ENCODE measurements at regions not wholly inside any gene's neighbourhood (a gene's known extent, or its start where the extent isn't known, plus 50 kb on each side); places are given as distances from the start of the nearest gene placed in this dataset.

GRCh38 chr12:3361146-3361545 is 129.9 kb upstream of the PRMT8 start:
- Histone ChIP-seq H3K4me1 (replicated peaks) (no peaks in the 10 kb centered on the region), H3K36me3 (no peaks in the 10 kb centered on the region), H3K27ac (no peak overlapping the region), H3K4me3 (no peak overlapping the region), H3K27me3 (replicated peaks) (peaks cover 46% of the 10 kb centered on the region), H3K9me3 (replicated peaks) (no peaks in the 10 kb centered on the region; the same call in 1 of the 2 replicates)
- DNase-seq (ENCODE audit: low read depth in 1 of 2, low spot score in 2 of 2): no peak

- Histone ChIP-seq H3K27me3 (replicated peaks) (peaks cover 58% of the 10 kb centered on the region), H3K27ac (no peak overlapping the region), H3K36me3 (no peaks in the 10 kb centered on the region), H3K4me1 (replicated peaks) (no peaks in the 10 kb centered on the region), H3K4me3 (no peak overlapping the region), H3K9me3 (replicated peaks) (no peaks in the 10 kb centered on the region)
- no peak for DNase-seq (ENCODE audit: low read depth in 1 of 2, low spot score in 2 of 2)
Observed at GRCh38 chr12:3362737-3363136, 128.3 kb upstream of the PRMT8 start.

GRCh38 chr12:3363608-3364007 is 127.4 kb upstream of the PRMT8 start:
- H3K4me1 ChIP-seq (replicated peaks): no peaks in the 10 kb centered on the region
- H3K9me3 ChIP-seq (replicated peaks): no peaks in the 10 kb centered on the region
- peaks cover 62% of the 10 kb centered on the region for H3K27me3 ChIP-seq (replicated peaks)
- no peaks in the 10 kb centered on the region for H3K36me3 ChIP-seq
- DNase-seq (ENCODE audit: low read depth in 1 of 2, low spot score in 2 of 2): no peak
- no peak overlapping the region for H3K27ac ChIP-seq
- H3K4me3 ChIP-seq: no peak overlapping the region

- Histone ChIP-seq H3K4me3 (no peak overlapping the region), H3K27ac (no peak overlapping the region), H3K36me3 (no peaks in the 10 kb centered on the region), H3K4me1 (replicated peaks) (no peaks in the 10 kb centered on the region), H3K9me3 (replicated peaks) (no peaks in the 10 kb centered on the region), H3K27me3 (replicated peaks) (peaks cover 62% of the 10 kb centered on the region)
- DNase-seq (ENCODE audit: low read depth in 1 of 2, low spot score in 2 of 2): no peak
Observed at GRCh38 chr12:3364226-3364625, 126.8 kb upstream of the PRMT8 start.

- no peak overlapping the region for H3K4me3 ChIP-seq
Observed at GRCh38 chr12:3364661-3365462, 126.1 kb upstream of the PRMT8 start.

GRCh38 chr12:3365463-3366411 is 125.3 kb upstream of the PRMT8 start:
- Histone ChIP-seq H3K27ac (no peak overlapping the region), H3K4me3 (no peak overlapping the region), H3K9me3 (replicated peaks) (no peaks in the 10 kb centered on the region), H3K36me3 (no peaks in the 10 kb centered on the region), H3K27me3 (replicated peaks) (peaks cover 60% of the 10 kb centered on the region), H3K4me1 (replicated peaks) (no peaks in the 10 kb centered on the region)
- DNase-seq (ENCODE audit: low read depth in 1 of 2, low spot score in 2 of 2): no peak

More at GRCh38 chr12:3364661-3365462, 126.1 kb upstream of the PRMT8 start:
- Histone ChIP-seq H3K9me3 (replicated peaks) (no peaks in the 10 kb centered on the region), H3K27me3 (replicated peaks) (peaks cover 56% of the 10 kb centered on the region), H3K4me1 (replicated peaks) (no peaks in the 10 kb centered on the region), H3K27ac (no peak overlapping the region), H3K36me3 (no peaks in the 10 kb centered on the region)
- DNase-seq (ENCODE audit: low read depth in 1 of 2, low spot score in 2 of 2): no peak

GRCh38 chr12:3366451-3367110 is 124.4 kb upstream of the PRMT8 start:
- no peak overlapping the region for H3K4me3 ChIP-seq
- H3K4me1 ChIP-seq (replicated peaks): no peaks in the 10 kb centered on the region
- H3K9me3 ChIP-seq (replicated peaks): no peaks in the 10 kb centered on the region
- no peak for DNase-seq (ENCODE audit: low read depth in 1 of 2, low spot score in 2 of 2)
- peaks cover 67% of the 10 kb centered on the region for H3K27me3 ChIP-seq (replicated peaks)
- no peak overlapping the region for H3K27ac ChIP-seq
- no peaks in the 10 kb centered on the region for H3K36me3 ChIP-seq

GRCh38 chr12:3367750-3368444 is 123.1 kb upstream of the PRMT8 start:
- no peaks in the 10 kb centered on the region for H3K36me3 ChIP-seq
- no peak for DNase-seq (ENCODE audit: low read depth in 1 of 2, low spot score in 2 of 2)
- H3K27me3 ChIP-seq (replicated peaks): peaks cover 72% of the 10 kb centered on the region
- H3K9me3 ChIP-seq (replicated peaks): no peaks in the 10 kb centered on the region
- H3K4me3 ChIP-seq: no peak overlapping the region
- H3K27ac ChIP-seq: no peak overlapping the region
- H3K4me1 ChIP-seq (replicated peaks): no peaks in the 10 kb centered on the region

GRCh38 chr12:3371018-3371417 is 120.0 kb upstream of the PRMT8 start:
- peaks cover 50% of the 10 kb centered on the region for H3K27me3 ChIP-seq (replicated peaks)
- H3K4me3 ChIP-seq: no peak overlapping the region
- H3K4me1 ChIP-seq (replicated peaks): no peaks in the 10 kb centered on the region
- no peaks in the 10 kb centered on the region for H3K9me3 ChIP-seq (replicated peaks)
- DNase-seq (ENCODE audit: low read depth in 1 of 2, low spot score in 2 of 2): no peak
- H3K36me3 ChIP-seq: no peaks in the 10 kb centered on the region
- no peak overlapping the region for H3K27ac ChIP-seq

- Histone ChIP-seq H3K4me1 (replicated peaks) (no peaks in the 10 kb centered on the region), H3K9me3 (replicated peaks) (no peaks in the 10 kb centered on the region), H3K27ac (no peak overlapping the region), H3K27me3 (replicated peaks) (peaks cover 22% of the 10 kb centered on the region), H3K36me3 (no peaks in the 10 kb centered on the region), H3K4me3 (no peak overlapping the region)
- DNase-seq (ENCODE audit: low read depth in 1 of 2, low spot score in 2 of 2): no peak
Observed at GRCh38 chr12:3375326-3375725, 115.7 kb upstream of the PRMT8 start.

GRCh38 chr12:3376779-3377455 is 114.1 kb upstream of the PRMT8 start:
- no peak for DNase-seq (ENCODE audit: low read depth in 1 of 2, low spot score in 2 of 2)
- Histone ChIP-seq H3K27ac (no peak overlapping the region), H3K4me3 (no peak overlapping the region), H3K9me3 (replicated peaks) (no peaks in the 10 kb centered on the region), H3K4me1 (replicated peaks) (no peaks in the 10 kb centered on the region), H3K36me3 (no peaks in the 10 kb centered on the region), H3K27me3 (replicated peaks) (peaks cover 21% of the 10 kb centered on the region)

- Histone ChIP-seq H3K27me3 (replicated peaks) (peaks cover 19% of the 10 kb centered on the region; the same call in 1 of the 2 replicates), H3K4me3 (no peak overlapping the region), H3K27ac (no peak overlapping the region), H3K9me3 (replicated peaks) (no peaks in the 10 kb centered on the region), H3K36me3 (no peaks in the 10 kb centered on the region), H3K4me1 (replicated peaks) (no peaks in the 10 kb centered on the region)
- no peak for DNase-seq (ENCODE audit: low read depth in 1 of 2, low spot score in 2 of 2)
Observed at GRCh38 chr12:3378655-3379054, 112.3 kb upstream of the PRMT8 start.

- H3K27me3 ChIP-seq (replicated peaks): peaks cover 18% of the 10 kb centered on the region; the same call in 1 of the 2 replicates
- H3K4me1 ChIP-seq (replicated peaks): no peaks in the 10 kb centered on the region
- DNase-seq (ENCODE audit: low read depth in 1 of 2, low spot score in 2 of 2): no peak
- H3K36me3 ChIP-seq: no peaks in the 10 kb centered on the region
- no peaks in the 10 kb centered on the region for H3K9me3 ChIP-seq (replicated peaks)
- no peak overlapping the region for H3K4me3 ChIP-seq
- no peak overlapping the region for H3K27ac ChIP-seq
Observed at GRCh38 chr12:3379079-3379478, 111.9 kb upstream of the PRMT8 start.

All from SJSA1 (cell line).